Gastroesophageal sphincter (tissue), 3 donors: ENCODE measurements at regions not wholly inside any gene's neighbourhood (a gene's known extent, or its start where the extent isn't known, plus 50 kb on each side); places are given as distances from the start of the nearest gene placed in this dataset.

Source experiments
- POLR2A ChIP-seq, 2 donors: fragments of 450-650 bp; IDR thresholded peaks; one replicate each; pipeline ENCODE4 v1.6.1; 2017; ENCODE audit warnings: antibody characterized with exemption in 2 of 2, mild to moderate bottlenecking in 2 of 2, moderate library complexity in 1 of 2
- TF ChIP-seq, protein P1 (sequence below), 4 experiments: fragments of 200-600 bp in 2 of 4; fragments of 450-650 bp in 2 of 4; sonication (generic) in 1 of 4; IDR thresholded peaks; one replicate each; pipeline ENCODE4 v1.5.1; 2017 to 2019; ENCODE audit warnings: antibody characterized with exemption in 4 of 4, mild to moderate bottlenecking in 2 of 4, moderate library complexity in 2 of 4

DNA sequence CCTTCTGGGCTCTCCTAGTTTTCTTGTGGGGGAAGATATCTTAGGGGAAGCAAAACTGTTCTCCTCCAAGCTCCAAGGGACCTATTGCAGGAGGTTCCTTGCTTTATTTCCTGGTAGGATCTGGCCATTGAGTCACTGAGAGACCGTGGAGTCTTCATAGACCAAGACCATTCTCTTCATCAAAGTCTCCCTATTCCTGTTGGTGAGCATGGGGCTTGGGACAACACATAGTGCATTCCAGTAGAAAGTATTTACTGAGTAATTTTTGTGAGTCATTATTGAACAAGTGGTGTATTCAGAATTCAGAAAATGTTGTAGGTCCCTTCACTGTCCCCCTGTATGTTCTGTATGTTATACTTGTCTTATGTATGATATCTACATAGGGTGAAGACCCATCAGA lies 133.6 kb downstream of the CDH26 start:
- TF ChIP-seq, protein P1, sequence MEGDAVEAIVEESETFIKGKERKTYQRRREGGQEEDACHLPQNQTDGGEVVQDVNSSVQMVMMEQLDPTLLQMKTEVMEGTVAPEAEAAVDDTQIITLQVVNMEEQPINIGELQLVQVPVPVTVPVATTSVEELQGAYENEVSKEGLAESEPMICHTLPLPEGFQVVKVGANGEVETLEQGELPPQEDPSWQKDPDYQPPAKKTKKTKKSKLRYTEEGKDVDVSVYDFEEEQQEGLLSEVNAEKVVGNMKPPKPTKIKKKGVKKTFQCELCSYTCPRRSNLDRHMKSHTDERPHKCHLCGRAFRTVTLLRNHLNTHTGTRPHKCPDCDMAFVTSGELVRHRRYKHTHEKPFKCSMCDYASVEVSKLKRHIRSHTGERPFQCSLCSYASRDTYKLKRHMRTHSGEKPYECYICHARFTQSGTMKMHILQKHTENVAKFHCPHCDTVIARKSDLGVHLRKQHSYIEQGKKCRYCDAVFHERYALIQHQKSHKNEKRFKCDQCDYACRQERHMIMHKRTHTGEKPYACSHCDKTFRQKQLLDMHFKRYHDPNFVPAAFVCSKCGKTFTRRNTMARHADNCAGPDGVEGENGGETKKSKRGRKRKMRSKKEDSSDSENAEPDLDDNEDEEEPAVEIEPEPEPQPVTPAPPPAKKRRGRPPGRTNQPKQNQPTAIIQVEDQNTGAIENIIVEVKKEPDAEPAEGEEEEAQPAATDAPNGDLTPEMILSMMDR (IDR thresholded peaks at IDR 0.05), result no peak
- no peak for TF ChIP-seq POLR2A (IDR thresholded peaks at IDR 0.05)
